ENCODE measurements at regions not wholly inside any gene's neighbourhood (a gene's known extent, or its start where the extent isn't known, plus 50 kb on each side); places are given as distances from the start of the nearest gene placed in this dataset.

DNA sequence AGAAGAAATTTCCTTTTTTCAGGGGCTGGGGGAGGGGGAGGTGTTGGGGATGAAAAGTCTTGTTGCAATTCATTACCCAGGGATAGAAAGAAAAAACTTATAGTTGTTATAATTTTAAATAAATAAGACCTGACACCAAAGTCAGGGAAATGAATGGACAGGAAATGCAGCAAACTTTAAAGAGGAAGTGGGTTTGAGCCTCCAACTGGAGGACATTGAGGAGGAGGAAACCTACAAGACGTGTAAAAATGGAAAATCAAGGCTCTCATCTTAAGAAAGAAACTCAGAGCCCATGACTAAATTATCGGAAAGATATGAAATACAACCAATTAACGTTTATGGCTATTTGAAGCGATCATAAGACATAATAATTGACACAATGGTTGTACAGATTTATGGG, 54.4 kb downstream of the NIBAN1 start:
- no peak overlapping the region for H3K4me3 ChIP-seq
- H4K20me1 ChIP-seq, result no peaks in the 10 kb centered on the region
- TF ChIP-seq Cebpa-rat (IDR thresholded peaks at IDR 0.05), result no peak
- 0 out of 22 replicates have a peak overlapping the region, but pooled peaks of 1 of the 11 experiments have one; percentile 25 for H3K27ac ChIP-seq
- no peaks in the 10 kb centered on the region for H3K27me3 ChIP-seq
- peaks cover 0 to 40% (median 7%) of the 10 kb centered on the region in 10 experiments; a peak in 11 of 20 replicates for H3K4me1 ChIP-seq
- no peaks in the 10 kb centered on the region for H3K36me3 ChIP-seq
- H3K4me2 ChIP-seq, result peak overlapping the region in 6 of 11 experiments; percentile 16 to 50 (median 37); a peak in 10 of 22 replicates
- H3K9me3 ChIP-seq (replicated peaks in 1 of 11), result peaks cover 0 to 6% (median 0%) of the 10 kb centered on the region in 11 experiments; a peak in 2 of 22 replicates
- H3K9ac ChIP-seq, result no peak overlapping the region

DNA sequence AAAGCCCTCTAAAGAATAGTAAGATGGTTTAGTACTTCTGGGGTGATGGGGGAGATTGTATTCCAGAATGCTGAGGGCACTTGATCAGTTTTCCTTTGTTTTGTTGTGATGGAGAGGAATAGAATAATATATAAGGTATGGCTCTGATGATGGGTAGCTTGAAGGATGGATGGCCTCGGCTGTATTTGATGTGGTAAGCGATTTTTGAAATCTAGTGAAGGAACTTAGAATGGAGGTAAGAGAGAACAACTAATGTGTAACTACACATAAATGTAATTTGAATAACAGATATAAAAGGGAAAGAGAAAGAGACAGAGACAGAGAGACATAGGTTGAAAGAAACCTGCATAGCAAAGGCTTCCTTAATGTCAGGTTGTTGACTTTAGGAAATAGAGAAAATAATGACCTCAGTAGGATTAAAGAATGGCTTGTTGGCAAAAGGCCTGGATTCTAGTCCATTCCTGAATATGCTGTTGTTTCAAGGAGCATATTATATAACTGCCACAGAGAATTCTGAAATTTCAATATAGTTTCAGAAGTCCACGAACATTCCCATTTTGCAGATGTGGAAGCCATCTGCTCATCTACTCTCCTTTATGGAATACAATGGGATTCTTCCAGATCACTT, 58.7 kb downstream of the NIBAN1 start:
- Histone ChIP-seq H3K4me1 (peaks cover 0 to 40% (median 7%) of the 10 kb centered on the region in 10 experiments; a peak in 11 of 20 replicates), H4K20me1 (no peaks in the 10 kb centered on the region), H3K4me3 (no peak overlapping the region), H3K9ac (no peak overlapping the region), H3K36me3 (no peaks in the 10 kb centered on the region), H3K27ac (no peak overlapping the region), H3K4me2 (no peak overlapping the region), H3K9me3 (replicated peaks in 1 of 11) (no peaks in the 10 kb centered on the region; a peak in 1 of 22 replicates), H3K27me3 (no peaks in the 10 kb centered on the region)
- no peak for TF ChIP-seq Cebpa-rat (IDR thresholded peaks at IDR 0.05)

DNA sequence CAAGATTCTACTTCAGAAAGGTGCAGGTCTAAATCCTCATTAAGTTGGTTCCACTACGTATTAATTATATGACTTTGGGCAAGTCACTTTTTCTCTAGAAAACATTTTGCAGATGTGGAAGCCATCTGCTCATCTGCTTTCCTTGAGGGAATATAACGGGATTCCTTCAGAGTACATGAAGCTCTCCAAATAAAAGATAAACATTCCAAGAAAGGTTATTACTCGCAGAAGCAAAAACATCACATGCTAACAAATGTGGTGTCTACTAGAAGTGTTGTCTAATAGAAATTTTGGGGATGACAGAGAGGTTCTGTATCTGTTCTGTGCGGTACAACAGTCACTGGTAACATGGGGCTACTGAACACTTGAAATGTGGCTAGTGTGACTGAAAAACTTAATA, 60.2 kb downstream of the NIBAN1 start:
- TF ChIP-seq Cebpa-rat (IDR thresholded peaks at IDR 0.05), result no peak
- H3K27ac ChIP-seq, result no peak overlapping the region
- peaks cover 0 to 26% (median 3%) of the 10 kb centered on the region in 10 experiments; a peak in 10 of 20 replicates for H3K4me1 ChIP-seq
- no peak overlapping the region for H3K4me3 ChIP-seq
- no peak overlapping the region for H3K9ac ChIP-seq
- no peaks in the 10 kb centered on the region for H3K36me3 ChIP-seq
- H3K4me2 ChIP-seq, result no peak overlapping the region
- no peaks in the 10 kb centered on the region; a peak in 1 of 22 replicates for H3K9me3 ChIP-seq (replicated peaks in 1 of 11)
- no peaks in the 10 kb centered on the region for H4K20me1 ChIP-seq
- no peaks in the 10 kb centered on the region for H3K27me3 ChIP-seq

DNA sequence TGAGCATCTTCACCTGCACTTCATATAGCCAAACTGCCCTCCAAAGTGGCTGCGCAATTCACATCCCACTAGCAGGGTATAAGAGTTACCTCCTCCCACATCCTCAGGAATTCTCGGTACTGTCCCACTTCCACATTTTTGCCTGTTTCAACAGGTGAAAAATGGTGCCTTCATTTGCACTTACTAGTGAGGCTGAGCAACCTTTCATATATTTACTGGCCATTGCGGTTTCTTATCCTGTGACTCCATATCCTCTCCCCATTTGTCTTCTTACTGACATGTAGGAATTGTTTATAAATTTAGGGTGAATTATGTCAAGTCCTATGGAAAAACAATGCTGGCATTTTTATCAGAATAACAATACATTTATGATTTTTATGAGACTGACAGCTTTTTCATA, 61.9 kb downstream of the NIBAN1 start:
- no peak for TF ChIP-seq Cebpa-rat (IDR thresholded peaks at IDR 0.05)
- H3K27ac ChIP-seq, result no peak overlapping the region
- no peak overlapping the region for H3K4me3 ChIP-seq
- H3K27me3 ChIP-seq, result no peaks in the 10 kb centered on the region
- H3K4me1 ChIP-seq, result peaks cover 0 to 8% (median 0%) of the 10 kb centered on the region in 10 experiments; a peak in 7 of 20 replicates
- no peaks in the 10 kb centered on the region for H3K36me3 ChIP-seq
- H3K9me3 ChIP-seq (replicated peaks in 1 of 11), result no peaks in the 10 kb centered on the region; a peak in 1 of 22 replicates
- H3K4me2 ChIP-seq, result no peak overlapping the region
- H4K20me1 ChIP-seq, result no peaks in the 10 kb centered on the region
- no peak overlapping the region for H3K9ac ChIP-seq

DNA sequence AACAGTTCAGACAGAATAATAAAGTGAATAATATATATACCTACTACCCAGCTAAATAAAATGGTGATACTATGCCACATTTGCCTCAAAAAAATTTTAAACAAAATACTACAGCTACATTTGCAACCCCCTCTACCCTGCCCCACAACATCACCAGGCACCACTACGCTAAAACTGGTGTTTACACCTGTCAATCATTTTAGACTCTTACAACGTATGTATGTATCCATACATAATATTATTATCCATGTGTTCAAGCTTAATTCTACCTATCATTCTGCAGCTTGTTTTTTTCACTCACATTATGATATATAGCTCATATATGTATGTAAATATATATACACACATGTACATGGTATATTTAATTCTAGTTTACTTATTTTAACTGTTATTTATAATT, 62.5 kb downstream of the NIBAN1 start:
- Histone ChIP-seq H4K20me1 (no peaks in the 10 kb centered on the region), H3K4me1 (peaks cover 0 to 6% (median 0%) of the 10 kb centered on the region in 10 experiments; a peak in 6 of 20 replicates), H3K27ac (no peak overlapping the region), H3K4me3 (no peak overlapping the region), H3K36me3 (no peaks in the 10 kb centered on the region), H3K4me2 (no peak overlapping the region), H3K9ac (no peak overlapping the region), H3K27me3 (no peaks in the 10 kb centered on the region), H3K9me3 (replicated peaks in 1 of 11) (no peaks in the 10 kb centered on the region; a peak in 1 of 22 replicates)
- no peak for TF ChIP-seq Cebpa-rat (IDR thresholded peaks at IDR 0.05)

DNA sequence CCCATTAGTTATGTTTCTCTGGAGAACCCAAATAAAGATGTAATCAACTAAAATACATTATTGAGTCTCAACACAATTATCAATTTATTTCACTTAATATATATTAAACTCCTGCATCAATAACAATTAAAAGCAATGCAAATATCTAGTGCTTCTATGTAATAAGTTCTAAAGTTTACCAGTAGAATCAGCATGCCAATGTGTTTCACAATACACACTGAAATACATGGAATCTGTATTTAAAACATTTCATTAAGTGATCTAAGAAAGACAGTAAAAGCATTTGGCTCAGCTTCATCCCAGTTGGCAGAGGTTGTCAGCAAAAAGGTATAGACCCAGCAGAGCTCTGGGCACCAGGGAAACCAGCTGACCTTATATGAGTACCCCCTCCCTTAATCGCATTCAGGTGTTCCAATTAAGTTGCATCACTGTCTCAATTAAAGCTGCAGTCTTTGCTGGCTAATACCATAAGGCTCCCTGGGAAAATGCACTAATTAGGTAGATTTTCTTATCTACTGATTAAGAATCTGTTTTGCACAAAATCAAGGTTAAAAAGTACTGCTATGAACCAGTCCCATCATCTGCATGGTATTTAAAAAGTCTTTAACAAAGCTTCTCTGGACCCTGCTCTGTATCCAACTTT, 63.1 kb downstream of the NIBAN1 start:
- Histone ChIP-seq H3K27me3 (no peaks in the 10 kb centered on the region), H3K4me3 (no peak overlapping the region), H3K27ac (no peak overlapping the region), H3K9me3 (replicated peaks in 1 of 11) (no peaks in the 10 kb centered on the region), H3K9ac (no peak overlapping the region), H3K36me3 (no peaks in the 10 kb centered on the region), H3K4me1 (peaks cover 0 to 10% (median 0%) of the 10 kb centered on the region in 10 experiments; a peak in 6 of 20 replicates), H3K4me2 (no peak overlapping the region), H4K20me1 (no peaks in the 10 kb centered on the region)
- no peak for TF ChIP-seq Cebpa-rat (IDR thresholded peaks at IDR 0.05)

DNA sequence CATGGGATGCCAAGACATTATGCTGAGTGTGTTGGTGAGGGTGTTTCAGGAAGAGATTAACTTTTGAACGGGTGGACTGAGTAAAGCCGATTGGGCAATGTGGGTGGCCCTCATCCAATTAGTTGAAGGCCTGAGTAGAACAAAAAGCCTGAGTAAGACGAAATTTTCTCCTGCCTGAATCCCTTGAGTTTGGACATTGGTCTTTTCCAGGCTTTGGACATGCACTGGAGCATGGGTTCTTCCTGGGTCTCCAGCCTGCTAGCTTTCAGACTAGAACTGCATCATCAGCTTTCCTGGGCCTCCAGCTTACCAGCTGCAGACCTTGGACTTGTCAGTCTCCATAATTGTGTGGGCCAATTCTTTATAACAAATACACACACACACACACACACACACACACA, 63.6 kb downstream of the NIBAN1 start:
- no peaks in the 10 kb centered on the region for H3K27me3 ChIP-seq
- no peak overlapping the region for H3K4me3 ChIP-seq
- peaks cover 0 to 15% (median 0%) of the 10 kb centered on the region in 10 experiments; a peak in 6 of 20 replicates for H3K4me1 ChIP-seq
- H3K27ac ChIP-seq, result no peak overlapping the region
- H3K4me2 ChIP-seq, result 0 out of 22 replicates have a peak overlapping the region, but pooled peaks of 1 of the 11 experiments have one; percentile 4
- no peaks in the 10 kb centered on the region for H3K9me3 ChIP-seq (replicated peaks in 1 of 11)
- H3K9ac ChIP-seq, result no peak overlapping the region
- TF ChIP-seq Cebpa-rat (IDR thresholded peaks at IDR 0.05), result no peak
- H3K36me3 ChIP-seq, result no peaks in the 10 kb centered on the region
- no peaks in the 10 kb centered on the region for H4K20me1 ChIP-seq

DNA sequence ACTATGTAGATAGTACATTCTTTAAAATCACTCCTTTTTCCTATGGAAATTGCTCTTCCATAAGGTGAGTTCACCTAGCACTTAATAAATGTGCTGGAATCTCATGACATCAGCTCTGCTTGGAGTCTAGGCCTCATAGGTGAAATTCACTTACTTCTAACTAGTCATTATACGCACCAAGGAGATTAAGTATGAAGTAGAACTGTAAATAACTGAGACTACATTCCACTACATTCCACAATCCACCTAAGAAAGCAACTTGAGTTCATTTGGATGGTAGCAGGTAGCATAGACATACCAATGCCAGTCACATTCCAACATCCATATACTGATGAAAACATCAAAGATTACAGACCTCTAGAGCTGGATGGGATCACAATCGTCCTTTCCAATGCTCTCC, 64.3 kb downstream of the NIBAN1 start:
- no peaks in the 10 kb centered on the region for H3K36me3 ChIP-seq
- no peak overlapping the region for H3K9ac ChIP-seq
- no peaks in the 10 kb centered on the region for H3K27me3 ChIP-seq
- H3K4me1 ChIP-seq, result peaks cover 0 to 22% (median 1%) of the 10 kb centered on the region in 10 experiments; a peak in 10 of 20 replicates
- no peak overlapping the region for H3K27ac ChIP-seq
- H4K20me1 ChIP-seq, result no peaks in the 10 kb centered on the region
- no peak overlapping the region for H3K4me3 ChIP-seq
- no peaks in the 10 kb centered on the region for H3K9me3 ChIP-seq (replicated peaks in 1 of 11)
- no peak for TF ChIP-seq Cebpa-rat (IDR thresholded peaks at IDR 0.05)
- no peak overlapping the region for H3K4me2 ChIP-seq

DNA sequence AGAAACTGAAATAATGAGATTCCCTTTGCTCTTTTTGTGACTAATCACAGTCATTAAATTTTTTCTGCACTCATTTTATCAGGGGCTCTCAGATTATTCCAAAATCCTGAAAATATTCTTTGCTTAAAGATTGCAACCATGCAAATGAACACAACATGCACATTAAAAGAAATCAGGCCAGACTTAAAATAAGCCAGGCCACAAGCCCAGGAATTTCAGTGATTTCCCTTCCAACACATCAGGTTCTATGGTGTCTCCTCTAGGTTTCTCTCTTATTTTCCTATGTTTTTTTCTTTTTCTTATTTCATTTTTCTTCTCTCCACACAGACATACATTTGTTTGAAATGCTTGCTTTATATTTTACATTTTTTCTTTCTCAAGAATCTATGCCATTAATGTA, 65.3 kb downstream of the NIBAN1 start:
- Histone ChIP-seq H3K4me3 (no peak overlapping the region), H3K4me2 (no peak overlapping the region), H3K9me3 (replicated peaks in 1 of 11) (no peaks in the 10 kb centered on the region), H4K20me1 (no peaks in the 10 kb centered on the region), H3K27me3 (no peaks in the 10 kb centered on the region), H3K36me3 (no peaks in the 10 kb centered on the region), H3K27ac (no peak overlapping the region), H3K9ac (no peak overlapping the region), H3K4me1 (peaks cover 0 to 32% (median 4%) of the 10 kb centered on the region in 10 experiments; a peak in 10 of 20 replicates)
- TF ChIP-seq Cebpa-rat (IDR thresholded peaks at IDR 0.05), result no peak
